ENCODE measurements at regions not wholly inside any gene's neighbourhood (a gene's known extent, or its start where the extent isn't known, plus 50 kb on each side); places are given as distances from the start of the nearest gene placed in this dataset.

- TF ChIP-seq, protein P1, sequence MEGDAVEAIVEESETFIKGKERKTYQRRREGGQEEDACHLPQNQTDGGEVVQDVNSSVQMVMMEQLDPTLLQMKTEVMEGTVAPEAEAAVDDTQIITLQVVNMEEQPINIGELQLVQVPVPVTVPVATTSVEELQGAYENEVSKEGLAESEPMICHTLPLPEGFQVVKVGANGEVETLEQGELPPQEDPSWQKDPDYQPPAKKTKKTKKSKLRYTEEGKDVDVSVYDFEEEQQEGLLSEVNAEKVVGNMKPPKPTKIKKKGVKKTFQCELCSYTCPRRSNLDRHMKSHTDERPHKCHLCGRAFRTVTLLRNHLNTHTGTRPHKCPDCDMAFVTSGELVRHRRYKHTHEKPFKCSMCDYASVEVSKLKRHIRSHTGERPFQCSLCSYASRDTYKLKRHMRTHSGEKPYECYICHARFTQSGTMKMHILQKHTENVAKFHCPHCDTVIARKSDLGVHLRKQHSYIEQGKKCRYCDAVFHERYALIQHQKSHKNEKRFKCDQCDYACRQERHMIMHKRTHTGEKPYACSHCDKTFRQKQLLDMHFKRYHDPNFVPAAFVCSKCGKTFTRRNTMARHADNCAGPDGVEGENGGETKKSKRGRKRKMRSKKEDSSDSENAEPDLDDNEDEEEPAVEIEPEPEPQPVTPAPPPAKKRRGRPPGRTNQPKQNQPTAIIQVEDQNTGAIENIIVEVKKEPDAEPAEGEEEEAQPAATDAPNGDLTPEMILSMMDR (IDR thresholded peaks at IDR 0.05): no peak
- no peak for TF ChIP-seq POLR2A (IDR thresholded peaks at IDR 0.05)
Observed at GRCh38 chr2:16283071-16283850, 342.9 kb downstream of the MYCN start.
